ENCODE measurements at regions not wholly inside any gene's neighbourhood (a gene's known extent, or its start where the extent isn't known, plus 50 kb on each side); places are given as distances from the start of the nearest gene placed in this dataset.

- no peak for TF ChIP-seq POLR2A (IDR thresholded peaks at IDR 0.05)
- TF ChIP-seq, protein P1, sequence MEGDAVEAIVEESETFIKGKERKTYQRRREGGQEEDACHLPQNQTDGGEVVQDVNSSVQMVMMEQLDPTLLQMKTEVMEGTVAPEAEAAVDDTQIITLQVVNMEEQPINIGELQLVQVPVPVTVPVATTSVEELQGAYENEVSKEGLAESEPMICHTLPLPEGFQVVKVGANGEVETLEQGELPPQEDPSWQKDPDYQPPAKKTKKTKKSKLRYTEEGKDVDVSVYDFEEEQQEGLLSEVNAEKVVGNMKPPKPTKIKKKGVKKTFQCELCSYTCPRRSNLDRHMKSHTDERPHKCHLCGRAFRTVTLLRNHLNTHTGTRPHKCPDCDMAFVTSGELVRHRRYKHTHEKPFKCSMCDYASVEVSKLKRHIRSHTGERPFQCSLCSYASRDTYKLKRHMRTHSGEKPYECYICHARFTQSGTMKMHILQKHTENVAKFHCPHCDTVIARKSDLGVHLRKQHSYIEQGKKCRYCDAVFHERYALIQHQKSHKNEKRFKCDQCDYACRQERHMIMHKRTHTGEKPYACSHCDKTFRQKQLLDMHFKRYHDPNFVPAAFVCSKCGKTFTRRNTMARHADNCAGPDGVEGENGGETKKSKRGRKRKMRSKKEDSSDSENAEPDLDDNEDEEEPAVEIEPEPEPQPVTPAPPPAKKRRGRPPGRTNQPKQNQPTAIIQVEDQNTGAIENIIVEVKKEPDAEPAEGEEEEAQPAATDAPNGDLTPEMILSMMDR (IDR thresholded peaks at IDR 0.05): no peak
- TF ChIP-seq EP300 (IDR thresholded peaks at IDR 0.05): no peak
- TF ChIP-seq POLR2AphosphoS5 (IDR thresholded peaks at IDR 0.05): no peak
These were observed 96.4 kb upstream of the PDE5A start for GRCh38 chr4:119725011-119725410.

Data from suprapubic skin (tissue), 4 donors.